Left ventricle myocardium inferior (tissue), 1 donor: ENCODE measurements at regions not wholly inside any gene's neighbourhood (a gene's known extent, or its start where the extent isn't known, plus 50 kb on each side); places are given as distances from the start of the nearest gene placed in this dataset.
"Not testable (repeated sequence)": the region's sequence is repeated elsewhere in the genome, so short reads cannot be mapped to it uniquely, and the experiment has no call there.

Experiments
- DNase-seq: peaks from one replicate; pipeline ENCODE4 v3.0.0-alpha.2; 2020
- H3K27ac ChIP-seq: fragments of 200-600 bp; replicated peaks from 2 replicates; pipeline ENCODE4 v1.8.0; 2021
- H3K27me3 ChIP-seq: fragments of 200-600 bp; 2 replicates; pipeline ENCODE4 v1.8.0; 2021; ENCODE audit warnings: low read depth
- H3K36me3 ChIP-seq: fragments of 200-600 bp; 2 replicates; pipeline ENCODE4 v1.8.0; 2021
- H3K4me1 ChIP-seq: fragments of 200-600 bp; 2 replicates; pipeline ENCODE4 v1.8.0; 2021
- H3K4me3 ChIP-seq: fragments of 200-600 bp; 2 replicates; pipeline ENCODE4 v1.8.0; 2021; ENCODE audit warnings: mild to moderate bottlenecking, moderate library complexity
- H3K9me3 ChIP-seq: fragments of 200-600 bp; replicated peaks from 2 replicates; pipeline ENCODE4 v1.8.0; 2021
- intact Hi-C: fragments of 100-400 bp; cut with micrococcal nuclease; formaldehyde crosslinking; loops from one replicate; pipeline ENCODE4 v1.11.0; 2022
- TF ChIP-seq, protein P1 (sequence below): fragments of 200-600 bp; IDR thresholded peaks from 2 replicates; pipeline ENCODE4 v1.8.0; 2021; ENCODE audit warnings: antibody characterized with exemption, mild to moderate bottlenecking, borderline replicate concordance
- donor health status: DM: no; HTN: yes; CAD: no; lungs with severe emphysema.

DNA sequence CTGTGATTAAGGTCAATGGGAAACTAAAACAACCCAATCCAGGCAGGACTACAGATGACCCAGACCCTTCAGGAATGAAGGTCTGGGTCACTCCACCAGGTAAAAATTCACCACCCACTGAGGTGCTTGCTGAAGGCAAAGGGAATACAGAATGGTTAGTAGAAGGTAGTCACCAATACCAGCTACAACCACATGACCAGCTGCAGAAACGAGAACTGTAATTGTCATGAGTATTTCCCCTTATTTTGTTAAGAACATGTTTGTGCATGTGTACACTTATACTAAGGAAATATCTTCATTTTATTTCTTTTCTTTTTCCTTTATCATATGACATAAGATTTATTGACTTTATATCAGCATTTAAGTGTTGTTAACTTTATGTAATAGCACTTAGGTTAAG, 126.1 kb upstream of the ZC3H12C start:
- DNase-seq, intact Hi-C loops, H3K36me3 ChIP-seq, H3K4me3 ChIP-seq, H3K27me3 ChIP-seq, H3K9me3 ChIP-seq, H3K27ac ChIP-seq: not testable (repeated sequence)
- H3K4me1 ChIP-seq, result peaks cover 15% of the 10 kb centered on the region

DNA sequence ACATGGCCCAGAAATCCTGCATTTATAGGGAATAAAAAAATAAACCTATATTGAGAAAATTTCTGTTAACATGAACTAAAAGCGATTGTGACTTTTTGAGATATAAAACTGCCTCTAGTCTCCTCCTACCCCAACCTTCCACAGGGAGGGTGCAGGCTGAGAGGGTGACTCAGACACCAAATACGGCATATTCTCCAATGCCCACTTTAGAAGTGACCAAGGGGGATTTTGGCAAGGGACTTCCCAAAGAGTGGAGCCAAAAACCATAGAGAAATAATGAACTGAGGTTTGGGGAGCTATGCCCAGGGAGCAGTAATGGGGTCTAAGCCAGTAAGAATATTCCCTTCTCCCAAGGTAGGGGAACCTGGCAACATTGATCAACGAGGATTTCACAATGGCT, 124.9 kb upstream of the ZC3H12C start:
- TF ChIP-seq, protein P1, sequence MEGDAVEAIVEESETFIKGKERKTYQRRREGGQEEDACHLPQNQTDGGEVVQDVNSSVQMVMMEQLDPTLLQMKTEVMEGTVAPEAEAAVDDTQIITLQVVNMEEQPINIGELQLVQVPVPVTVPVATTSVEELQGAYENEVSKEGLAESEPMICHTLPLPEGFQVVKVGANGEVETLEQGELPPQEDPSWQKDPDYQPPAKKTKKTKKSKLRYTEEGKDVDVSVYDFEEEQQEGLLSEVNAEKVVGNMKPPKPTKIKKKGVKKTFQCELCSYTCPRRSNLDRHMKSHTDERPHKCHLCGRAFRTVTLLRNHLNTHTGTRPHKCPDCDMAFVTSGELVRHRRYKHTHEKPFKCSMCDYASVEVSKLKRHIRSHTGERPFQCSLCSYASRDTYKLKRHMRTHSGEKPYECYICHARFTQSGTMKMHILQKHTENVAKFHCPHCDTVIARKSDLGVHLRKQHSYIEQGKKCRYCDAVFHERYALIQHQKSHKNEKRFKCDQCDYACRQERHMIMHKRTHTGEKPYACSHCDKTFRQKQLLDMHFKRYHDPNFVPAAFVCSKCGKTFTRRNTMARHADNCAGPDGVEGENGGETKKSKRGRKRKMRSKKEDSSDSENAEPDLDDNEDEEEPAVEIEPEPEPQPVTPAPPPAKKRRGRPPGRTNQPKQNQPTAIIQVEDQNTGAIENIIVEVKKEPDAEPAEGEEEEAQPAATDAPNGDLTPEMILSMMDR, result no peak
- Histone ChIP-seq H3K4me1 (peaks cover 24% of the 10 kb centered on the region), H3K27ac (no peak overlapping the region), H3K36me3 (no peaks in the 10 kb centered on the region), H3K27me3 (no peaks in the 10 kb centered on the region), H3K4me3 (no peak overlapping the region), H3K9me3 (no peaks in the 10 kb centered on the region)
- intact Hi-C loops, result no loop called here
- DNase-seq, result no peak

DNA sequence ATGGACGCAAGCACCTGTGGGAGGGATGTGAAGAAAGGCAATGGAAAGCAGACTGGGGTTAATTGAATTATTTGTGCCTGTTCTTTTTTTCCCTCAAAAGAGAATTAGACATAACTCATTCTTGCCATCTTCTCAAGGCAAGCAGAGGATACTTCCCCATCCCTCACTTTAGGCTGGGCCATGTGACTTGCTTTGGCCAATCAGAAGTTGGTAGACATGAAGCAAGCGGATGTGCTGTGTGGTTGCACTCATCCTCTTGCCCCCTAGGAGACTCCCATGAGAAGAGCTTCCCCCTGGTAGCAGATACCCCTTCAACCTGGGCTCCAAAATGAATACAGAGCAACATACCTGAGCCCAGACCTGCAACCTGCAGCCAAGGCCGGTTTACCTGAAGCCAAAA, 124.4 kb upstream of the ZC3H12C start:
- H3K4me3 ChIP-seq, result no peak overlapping the region
- intact Hi-C loops, result no loop called here
- H3K36me3 ChIP-seq, result no peaks in the 10 kb centered on the region
- peaks cover 24% of the 10 kb centered on the region for H3K4me1 ChIP-seq
- TF ChIP-seq, protein P1, result no peak
- no peaks in the 10 kb centered on the region for H3K27me3 ChIP-seq
- no peak overlapping the region for H3K27ac ChIP-seq
- no peaks in the 10 kb centered on the region for H3K9me3 ChIP-seq
- no peak for DNase-seq

DNA sequence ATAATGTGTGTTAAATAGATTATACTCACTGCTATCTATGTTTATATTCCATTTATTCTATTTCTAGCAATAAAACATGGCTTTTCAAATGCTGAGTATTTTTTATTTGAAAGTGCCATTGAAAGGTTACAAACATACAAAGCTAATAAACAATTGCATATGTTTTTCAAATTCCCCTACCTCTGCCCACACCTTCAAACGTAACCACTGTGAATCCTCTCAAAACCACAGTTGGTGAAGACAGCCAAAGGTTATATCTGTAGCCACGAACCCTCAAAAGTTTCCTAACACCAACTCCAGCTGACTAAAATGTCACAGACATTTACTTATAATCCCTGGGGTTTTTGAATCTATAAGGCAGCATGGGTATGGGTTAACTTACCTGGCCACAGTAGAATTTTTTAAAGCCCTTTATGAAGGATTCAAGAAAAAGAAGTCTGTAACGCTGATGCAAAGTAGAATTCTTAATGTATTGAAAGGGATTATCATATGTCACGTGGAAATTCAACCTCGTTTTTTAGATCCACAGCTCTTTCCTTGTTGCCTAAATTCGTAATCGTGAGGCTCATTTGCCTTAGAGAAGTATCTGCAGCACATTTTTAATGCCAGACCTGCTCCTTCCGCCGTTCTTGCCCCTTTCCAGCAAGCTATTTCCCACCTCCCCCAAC, 122.5 kb upstream of the ZC3H12C start:
- no peak for DNase-seq
- H3K9me3 ChIP-seq, result no peaks in the 10 kb centered on the region
- peaks cover 24% of the 10 kb centered on the region for H3K4me1 ChIP-seq
- intact Hi-C loops, result no loop called here
- TF ChIP-seq, protein P1, result no peak
- no peak overlapping the region for H3K4me3 ChIP-seq
- no peak overlapping the region for H3K27ac ChIP-seq
- no peaks in the 10 kb centered on the region for H3K36me3 ChIP-seq
- H3K27me3 ChIP-seq, result no peaks in the 10 kb centered on the region

DNA sequence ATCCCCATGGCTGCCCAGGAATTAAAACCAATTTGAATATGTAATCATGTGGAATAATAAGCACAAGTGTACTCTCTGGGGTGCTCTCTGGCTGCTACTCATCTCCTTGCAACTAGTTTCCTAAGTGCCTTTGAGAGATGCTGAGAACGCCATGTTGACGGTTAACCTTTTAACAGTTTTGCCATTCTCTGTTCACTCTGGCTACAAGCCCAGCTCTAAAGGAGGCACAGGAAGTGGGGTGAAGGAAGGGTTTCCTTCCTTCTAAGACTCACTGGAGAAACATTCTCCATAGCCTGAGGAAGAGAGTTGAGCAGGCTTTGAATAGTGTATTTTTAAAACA, 122.0 kb upstream of the ZC3H12C start:
- TF ChIP-seq, protein P1, result no peak
- Histone ChIP-seq H3K27ac (peak overlapping the region; percentile 7), H3K4me1 (peaks cover 24% of the 10 kb centered on the region), H3K9me3 (no peaks in the 10 kb centered on the region), H3K27me3 (no peaks in the 10 kb centered on the region), H3K4me3 (no peak overlapping the region), H3K36me3 (no peaks in the 10 kb centered on the region)
- intact Hi-C loops, result no loop called here
- DNase-seq, result no peak

GRCh38 chr11:109972181-109972715, 120.9 kb upstream of the ZC3H12C start:
- Histone ChIP-seq H3K4me1 (peaks cover 24% of the 10 kb centered on the region), H3K4me3 (no peak overlapping the region), H3K36me3 (no peaks in the 10 kb centered on the region), H3K9me3 (peaks cover 7% of the 10 kb centered on the region), H3K27me3 (no peaks in the 10 kb centered on the region), H3K27ac (no peak overlapping the region)
- intact Hi-C loops, result no loop called here
- DNase-seq, result no peak
- TF ChIP-seq, protein P1, result no peak
